Activated CD8-positive, alpha-beta memory T cell treated with anti-CD3 and anti-CD28 coated beads, Interleukin-2, amount 50 U/mL, for 24 hours (primary cell): ENCODE measurements at regions not wholly inside any gene's neighbourhood (a gene's known extent, or its start where the extent isn't known, plus 50 kb on each side); places are given as distances from the start of the nearest gene placed in this dataset.

Experiments
- DNase-seq: peaks from one replicate; pipeline ENCODE4 v3.0.0-alpha.2; 2020; ENCODE audit errors: extremely low read depth

- no peak for DNase-seq
Observed at GRCh38 chr6:156725712-156726111, 51.5 kb upstream of the ARID1B start.

- no peak for DNase-seq
Observed at GRCh38 chr6:156720691-156721685, 56.2 kb upstream of the ARID1B start.

GRCh38 chr6:156719720-156720563 is 57.2 kb upstream of the ARID1B start:
- peak; percentile 18 for DNase-seq

- DNase-seq: no peak
Observed at GRCh38 chr6:156719395-156719719, 57.8 kb upstream of the ARID1B start.

- no peak for DNase-seq
Observed at GRCh38 chr6:156718647-156719394, 58.4 kb upstream of the ARID1B start.

GRCh38 chr6:156717542-156717941 is 59.6 kb upstream of the ARID1B start:
- no peak for DNase-seq

GRCh38 chr6:156715839-156716238 is 61.3 kb upstream of the ARID1B start:
- DNase-seq: no peak

- DNase-seq: no peak
Observed at GRCh38 chr6:156713548-156713947, 63.6 kb upstream of the ARID1B start.

GRCh38 chr6:156710479-156710878 is 66.7 kb upstream of the ARID1B start:
- DNase-seq: no peak

GRCh38 chr6:156707818-156708217 is 69.4 kb upstream of the ARID1B start:
- DNase-seq: no peak

GRCh38 chr6:156703719-156704118 is 73.5 kb upstream of the ARID1B start:
- no peak for DNase-seq

- DNase-seq: no peak
Observed at GRCh38 chr6:156701966-156702365, 75.2 kb upstream of the ARID1B start.

- DNase-seq: no peak
Observed at GRCh38 chr6:156700440-156701057, 76.6 kb upstream of the ARID1B start.

GRCh38 chr6:156699935-156700334 is 77.2 kb upstream of the ARID1B start:
- no peak for DNase-seq

- no peak for DNase-seq
Observed at GRCh38 chr6:156699017-156699421, 78.2 kb upstream of the ARID1B start.

- DNase-seq: no peak
Observed at GRCh38 chr6:156698239-156699016, 78.8 kb upstream of the ARID1B start.

- DNase-seq: no peak
Observed at GRCh38 chr6:156697225-156697830, 79.8 kb upstream of the ARID1B start.

GRCh38 chr6:156695742-156696141 is 81.4 kb upstream of the ARID1B start:
- DNase-seq: no peak

- DNase-seq: no peak
Observed at GRCh38 chr6:156694679-156695078, 82.5 kb upstream of the ARID1B start.

- DNase-seq: no peak
Observed at GRCh38 chr6:156691018-156691417, 86.2 kb upstream of the ARID1B start.
